ENCODE measurements at regions not wholly inside any gene's neighbourhood (a gene's known extent, or its start where the extent isn't known, plus 50 kb on each side); places are given as distances from the start of the nearest gene placed in this dataset.

DNA sequence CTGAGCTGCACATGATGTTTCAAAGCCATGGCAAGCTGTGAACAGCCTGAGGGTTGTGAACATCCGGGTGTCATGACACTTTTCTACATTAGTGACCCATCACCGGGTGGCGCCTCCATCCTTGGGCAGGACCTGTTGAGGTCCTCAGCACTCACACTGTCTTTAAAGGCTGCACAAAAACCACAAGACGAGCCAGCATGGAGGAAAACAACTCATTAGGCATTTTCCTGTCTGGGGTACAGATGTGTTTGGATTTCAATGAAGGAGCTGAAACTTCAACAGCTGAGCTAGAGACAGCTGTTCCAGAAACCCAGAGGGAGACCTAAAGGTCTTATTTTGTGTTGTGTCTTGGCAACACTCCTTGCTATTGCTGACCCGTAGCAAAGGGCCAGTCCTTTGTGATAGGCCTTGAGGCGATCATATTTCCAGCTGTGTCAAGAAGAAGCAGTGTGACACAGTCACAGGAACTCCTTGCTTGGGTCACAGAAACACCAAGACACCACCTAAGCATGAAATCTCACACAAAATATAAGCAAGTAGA lies 151.8 kb upstream of the VLDLR start:
- peak overlapping the region; percentile 10 for H2AFZ ChIP-seq (ENCODE audit: low read length)
- DNase-seq (ENCODE audit: low read depth in 2 of 2) = peak; percentile 20 to 57
- TF ChIP-seq EZH2 (IDR thresholded peaks at IDR 0.05; ENCODE audit: low read length, missing control alignments) (no peak), CTCF (conservative IDR thresholded peaks at IDR 0.05 in 1 of 2, IDR thresholded peaks at IDR 0.05 in 1 of 2; ENCODE audit: low read depth in 1 of 2, low read length in 2 of 2) (no peak)

GRCh38 chr9:2473681-2474080 lies 147.9 kb upstream of the VLDLR start:
- Histone ChIP-seq H3K9me3 (ENCODE audit: control insufficient read depth, insufficient read depth, low read depth, low read length) (no peaks in the 10 kb centered on the region), H2AFZ (ENCODE audit: low read length) (no peak overlapping the region), H3K36me3 (ENCODE audit: control insufficient read depth, insufficient read depth, low read length) (no peaks in the 10 kb centered on the region), H3K9ac (ENCODE audit: insufficient read depth, low read length) (no peak overlapping the region), H3K27me3 (ENCODE audit: control insufficient read depth, insufficient read depth, low read length) (no peaks in the 10 kb centered on the region), H3K4me2 (ENCODE audit: extremely low read depth, insufficient read depth, low read length) (no peak overlapping the region), H3K79me2 (ENCODE audit: control insufficient read depth, insufficient read depth, low read length) (no peaks in the 10 kb centered on the region), H3K4me3 (replicated peaks in 1 of 4; ENCODE audit: control extremely low read depth in 1 of 4, insufficient read depth in 1 of 4, low read depth in 3 of 4, low read length in 4 of 4) (no peak overlapping the region), H3K4me1 (ENCODE audit: control insufficient read depth, extremely low read depth, insufficient read depth, low read length) (no peaks in the 10 kb centered on the region), H3K27ac (ENCODE audit: insufficient read depth, low read length) (no peak overlapping the region), H4K20me1 (ENCODE audit: control insufficient read depth, extremely low read depth, insufficient read depth, low read length) (no peaks in the 10 kb centered on the region)
- TF ChIP-seq CTCF (conservative IDR thresholded peaks at IDR 0.05 in 1 of 2, IDR thresholded peaks at IDR 0.05 in 1 of 2; ENCODE audit: low read depth in 1 of 2, low read length in 2 of 2) (no peak), EZH2 (IDR thresholded peaks at IDR 0.05; ENCODE audit: low read length, missing control alignments) (no peak)
- no peak for DNase-seq (ENCODE audit: low read depth in 2 of 2)

More for the DNA sequence above, 151.8 kb upstream of the VLDLR start:
- Histone ChIP-seq H4K20me1 (ENCODE audit: control insufficient read depth, extremely low read depth, insufficient read depth, low read length) (no peaks in the 10 kb centered on the region), H3K27ac (ENCODE audit: insufficient read depth, low read length) (no peak overlapping the region), H3K79me2 (ENCODE audit: control insufficient read depth, insufficient read depth, low read length) (no peaks in the 10 kb centered on the region), H3K4me3 (replicated peaks in 1 of 4; ENCODE audit: control extremely low read depth in 1 of 4, insufficient read depth in 1 of 4, low read depth in 3 of 4, low read length in 4 of 4) (no peak overlapping the region), H3K4me2 (ENCODE audit: extremely low read depth, insufficient read depth, low read length) (no peak overlapping the region), H3K27me3 (ENCODE audit: control insufficient read depth, insufficient read depth, low read length) (no peaks in the 10 kb centered on the region), H3K36me3 (ENCODE audit: control insufficient read depth, insufficient read depth, low read length) (no peaks in the 10 kb centered on the region), H3K9me3 (ENCODE audit: control insufficient read depth, insufficient read depth, low read depth, low read length) (no peaks in the 10 kb centered on the region), H3K4me1 (ENCODE audit: control insufficient read depth, extremely low read depth, insufficient read depth, low read length) (no peaks in the 10 kb centered on the region), H3K9ac (ENCODE audit: insufficient read depth, low read length) (no peak overlapping the region)

DNA sequence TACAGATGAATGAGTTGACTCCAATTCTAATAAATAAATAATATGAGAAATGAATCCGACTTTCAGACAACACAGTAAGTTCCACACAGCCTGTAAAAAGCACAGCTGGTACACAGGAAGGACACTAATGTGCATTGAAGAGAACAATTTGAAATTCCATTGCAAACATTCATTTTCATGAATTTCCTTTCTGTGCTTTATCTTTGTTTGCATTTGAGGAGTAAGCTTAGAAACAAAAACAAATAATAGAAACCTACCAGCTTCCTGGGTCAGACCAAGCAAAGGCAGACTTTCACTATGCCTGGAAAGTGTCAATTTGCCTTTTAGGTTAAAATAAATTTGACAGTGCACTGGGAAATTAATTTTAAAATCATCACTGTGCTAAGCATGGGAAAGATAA lies 143.8 kb upstream of the VLDLR start:
- DNase-seq (ENCODE audit: low read depth in 2 of 2) = peak in 1 of 2 donors; percentile 22
- no peaks in the 10 kb centered on the region for H3K27me3 ChIP-seq (ENCODE audit: control insufficient read depth, insufficient read depth, low read length)
- H3K27ac ChIP-seq (ENCODE audit: insufficient read depth, low read length) = no peak overlapping the region
- H3K9me3 ChIP-seq (ENCODE audit: control insufficient read depth, insufficient read depth, low read depth, low read length) = no peaks in the 10 kb centered on the region
- H2AFZ ChIP-seq (ENCODE audit: low read length) = no peak overlapping the region
- H3K4me2 ChIP-seq (ENCODE audit: extremely low read depth, insufficient read depth, low read length) = no peak overlapping the region
- TF ChIP-seq CTCF (conservative IDR thresholded peaks at IDR 0.05 in 1 of 2, IDR thresholded peaks at IDR 0.05 in 1 of 2; ENCODE audit: low read depth in 1 of 2, low read length in 2 of 2) = no peak
- TF ChIP-seq EZH2 (IDR thresholded peaks at IDR 0.05; ENCODE audit: low read length, missing control alignments) = no peak
- H3K4me3 ChIP-seq (replicated peaks in 1 of 4; ENCODE audit: control extremely low read depth in 1 of 4, insufficient read depth in 1 of 4, low read depth in 3 of 4, low read length in 4 of 4) = no peak overlapping the region
- no peaks in the 10 kb centered on the region for H4K20me1 ChIP-seq (ENCODE audit: control insufficient read depth, extremely low read depth, insufficient read depth, low read length)
- no peaks in the 10 kb centered on the region for H3K4me1 ChIP-seq (ENCODE audit: control insufficient read depth, extremely low read depth, insufficient read depth, low read length)
- no peak overlapping the region for H3K9ac ChIP-seq (ENCODE audit: insufficient read depth, low read length)
- no peaks in the 10 kb centered on the region for H3K79me2 ChIP-seq (ENCODE audit: control insufficient read depth, insufficient read depth, low read length)
- H3K36me3 ChIP-seq (ENCODE audit: control insufficient read depth, insufficient read depth, low read length) = no peaks in the 10 kb centered on the region

All from fibroblast of lung (primary cell).